ENCODE measurements at regions not wholly inside any gene's neighbourhood (a gene's known extent, or its start where the extent isn't known, plus 50 kb on each side); places are given as distances from the start of the nearest gene placed in this dataset.
"Not testable (repeated sequence)": the region's sequence is repeated elsewhere in the genome, so short reads cannot be mapped to it uniquely, and the experiment has no call there.

DNA sequence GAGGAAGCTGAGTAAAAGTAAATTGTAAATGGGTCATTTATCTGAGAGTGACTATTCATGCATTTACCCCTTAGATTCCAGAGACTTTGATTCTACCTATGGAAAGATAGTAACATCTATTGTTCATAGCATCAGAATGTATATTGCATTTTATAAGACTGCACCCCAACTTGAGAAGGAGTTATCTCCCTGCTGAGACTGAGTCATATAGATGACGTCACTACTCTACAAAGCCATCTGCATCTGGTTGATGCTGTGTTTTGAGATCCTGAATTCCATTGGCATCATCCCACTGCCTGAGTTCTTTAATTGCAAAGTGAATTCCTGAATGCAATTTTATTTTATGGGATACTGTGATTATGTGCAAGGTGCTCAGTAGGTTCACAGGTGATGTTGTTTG, 444.0 kb upstream of the SLC35B3 start:
- H3K4me3 ChIP-seq (ENCODE audit: insufficient read depth, low read depth, low read length): no peak overlapping the region
- H3K36me3 ChIP-seq (replicated peaks; ENCODE audit: control insufficient read depth, insufficient read depth, low read length): no peaks in the 10 kb centered on the region
- H3K27me3 ChIP-seq (ENCODE audit: control insufficient read depth, insufficient read depth, low read length): no peaks in the 10 kb centered on the region
- no peak for DNase-seq

DNA sequence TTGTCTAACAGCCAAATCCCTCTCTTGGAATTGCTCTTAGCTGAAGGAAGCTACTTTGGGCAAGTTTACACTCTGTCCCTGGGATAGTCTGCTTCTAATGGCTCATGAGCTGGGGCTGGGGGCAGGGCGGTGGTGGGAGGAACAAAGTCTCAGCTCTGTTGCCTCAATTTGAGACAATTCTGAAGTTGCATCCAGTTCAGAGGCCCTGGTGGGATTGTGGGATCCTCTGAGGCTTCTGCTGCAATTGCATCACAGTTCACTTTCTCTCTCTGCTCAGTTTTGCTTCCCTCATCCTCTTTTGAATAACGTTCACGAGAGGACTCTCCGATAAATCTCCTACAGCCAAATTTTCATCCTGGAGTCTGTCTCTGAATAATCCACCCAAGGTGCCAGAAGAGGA, 440.6 kb upstream of the SLC35B3 start:
- Histone ChIP-seq H3K36me3 (replicated peaks; ENCODE audit: control insufficient read depth, insufficient read depth, low read length) (no peaks in the 10 kb centered on the region), H3K4me3 (ENCODE audit: insufficient read depth, low read depth, low read length) (no peak overlapping the region), H3K27me3 (ENCODE audit: control insufficient read depth, insufficient read depth, low read length) (no peaks in the 10 kb centered on the region)
- no peak for DNase-seq

DNA sequence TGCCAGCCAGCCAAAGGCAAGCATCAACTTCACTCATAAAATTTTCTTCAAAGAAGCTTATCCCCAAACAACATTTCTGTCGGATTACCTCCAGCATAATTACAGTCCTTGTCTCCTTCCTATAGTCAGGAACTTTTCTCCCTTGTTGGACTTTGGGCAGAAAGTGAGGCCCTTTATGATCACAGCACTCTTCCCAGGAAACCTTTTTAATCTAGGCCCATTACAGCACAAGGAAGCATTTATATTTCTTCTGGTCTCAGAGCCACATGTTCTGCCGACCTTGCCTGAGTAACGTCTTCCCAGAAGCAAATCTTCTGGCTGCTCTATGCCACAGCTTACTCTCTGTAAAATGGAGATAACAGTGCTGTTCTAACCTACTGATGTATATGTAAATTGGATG, 437.2 kb upstream of the SLC35B3 start:
- H3K36me3 ChIP-seq (replicated peaks; ENCODE audit: control insufficient read depth, insufficient read depth, low read length): no peaks in the 10 kb centered on the region

DNA sequence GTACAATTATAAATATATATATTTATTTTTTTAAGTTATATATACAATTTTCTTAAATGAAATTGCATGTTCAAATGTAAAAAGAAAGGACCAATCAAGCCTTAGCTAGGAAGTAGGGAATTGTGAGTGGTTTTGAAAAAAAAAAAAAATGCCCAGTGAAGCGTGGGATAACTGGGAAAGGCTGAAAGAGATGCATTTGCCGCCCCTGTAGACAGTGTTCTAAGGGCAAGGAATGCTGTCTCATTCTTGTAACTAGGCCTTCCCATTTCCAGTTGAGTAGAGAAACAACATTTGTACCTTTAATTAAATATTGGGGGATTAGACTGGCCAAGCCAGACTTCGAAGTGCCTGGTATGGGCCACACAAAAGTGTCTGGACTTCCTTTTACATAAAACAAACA, 430.1 kb upstream of the SLC35B3 start:
- H3K4me3 ChIP-seq (ENCODE audit: insufficient read depth, low read depth, low read length): no peak overlapping the region
- H3K36me3 ChIP-seq (replicated peaks; ENCODE audit: control insufficient read depth, insufficient read depth, low read length): no peaks in the 10 kb centered on the region
- no peaks in the 10 kb centered on the region for H3K27me3 ChIP-seq (ENCODE audit: control insufficient read depth, insufficient read depth, low read length)
- DNase-seq: no peak

More for the DNA sequence above, 437.2 kb upstream of the SLC35B3 start:
- no peak for DNase-seq
- Histone ChIP-seq H3K4me3 (ENCODE audit: insufficient read depth, low read depth, low read length) (no peak overlapping the region), H3K27me3 (ENCODE audit: control insufficient read depth, insufficient read depth, low read length) (no peaks in the 10 kb centered on the region)

DNA sequence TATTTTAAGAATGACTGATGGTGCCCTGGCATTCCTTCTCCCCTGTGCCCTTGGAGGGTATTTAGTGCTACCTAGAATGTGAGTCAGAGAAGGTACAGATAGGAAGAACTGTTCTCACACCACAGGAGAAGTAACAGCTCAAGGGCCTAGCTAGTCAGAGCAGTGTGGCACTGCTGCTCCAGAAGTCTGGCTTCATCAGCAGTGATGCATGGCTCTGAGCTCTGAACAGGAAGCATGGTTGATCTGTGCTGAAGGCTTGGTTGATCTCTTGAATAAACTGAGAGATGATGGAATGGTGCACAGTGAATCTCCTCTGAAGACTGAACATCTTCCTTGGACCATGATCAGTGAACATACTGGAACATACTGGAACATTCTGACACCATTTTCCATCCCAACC, 425.3 kb upstream of the SLC35B3 start:
- no peak overlapping the region for H3K4me3 ChIP-seq (ENCODE audit: insufficient read depth, low read depth, low read length)
- no peak for DNase-seq
- no peaks in the 10 kb centered on the region for H3K36me3 ChIP-seq (replicated peaks; ENCODE audit: control insufficient read depth, insufficient read depth, low read length)
- H3K27me3 ChIP-seq (ENCODE audit: control insufficient read depth, insufficient read depth, low read length): no peaks in the 10 kb centered on the region

DNA sequence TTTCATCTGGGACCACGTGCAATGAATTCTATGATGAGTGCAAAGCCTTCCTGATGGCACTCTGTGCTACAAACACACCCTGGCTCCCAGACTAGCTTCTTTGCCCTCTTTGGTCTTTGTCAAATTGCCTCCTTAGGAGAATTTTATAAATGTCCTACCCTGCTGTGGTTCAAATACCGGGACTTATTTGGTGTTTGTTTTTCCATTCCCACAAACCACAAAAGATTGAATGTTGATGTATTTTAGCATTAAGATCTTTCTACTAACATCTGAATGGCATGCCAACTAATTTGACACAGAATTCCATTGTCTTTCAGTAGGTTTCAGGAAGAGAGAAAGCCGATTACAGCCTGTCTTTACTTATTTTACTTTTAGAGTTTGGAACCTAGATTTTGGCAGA, 424.2 kb upstream of the SLC35B3 start:
- no peaks in the 10 kb centered on the region for H3K27me3 ChIP-seq (ENCODE audit: control insufficient read depth, insufficient read depth, low read length)
- no peak overlapping the region for H3K4me3 ChIP-seq (ENCODE audit: insufficient read depth, low read depth, low read length)
- DNase-seq: no peak
- H3K36me3 ChIP-seq (replicated peaks; ENCODE audit: control insufficient read depth, insufficient read depth, low read length): no peaks in the 10 kb centered on the region

DNA sequence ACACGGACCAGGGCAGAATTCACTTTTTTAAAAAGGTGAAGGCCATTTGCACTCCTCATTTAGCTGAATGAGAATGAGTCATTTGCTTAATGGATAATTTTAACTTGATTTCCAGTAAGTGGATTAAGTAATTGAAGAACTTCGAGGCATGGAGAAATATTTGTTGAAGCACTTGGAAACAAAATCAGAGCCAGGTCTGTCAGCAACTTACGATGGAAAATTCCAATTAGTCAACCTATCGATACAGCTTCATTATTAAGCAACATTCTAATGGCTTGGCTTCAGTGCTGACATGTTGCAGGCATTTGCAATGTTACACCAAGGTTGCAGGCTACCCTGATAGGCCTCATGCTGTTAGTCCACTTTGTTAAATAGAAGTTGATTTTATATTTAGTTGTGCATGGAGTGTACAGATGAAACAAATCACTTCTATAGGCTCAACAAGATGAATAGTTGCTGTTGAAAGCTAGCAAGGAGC, 423.5 kb upstream of the SLC35B3 start:
- no peak for DNase-seq
- Histone ChIP-seq H3K36me3 (replicated peaks; ENCODE audit: control insufficient read depth, insufficient read depth, low read length) (no peaks in the 10 kb centered on the region), H3K4me3 (ENCODE audit: insufficient read depth, low read depth, low read length) (no peak overlapping the region), H3K27me3 (ENCODE audit: control insufficient read depth, insufficient read depth, low read length) (no peaks in the 10 kb centered on the region)

DNA sequence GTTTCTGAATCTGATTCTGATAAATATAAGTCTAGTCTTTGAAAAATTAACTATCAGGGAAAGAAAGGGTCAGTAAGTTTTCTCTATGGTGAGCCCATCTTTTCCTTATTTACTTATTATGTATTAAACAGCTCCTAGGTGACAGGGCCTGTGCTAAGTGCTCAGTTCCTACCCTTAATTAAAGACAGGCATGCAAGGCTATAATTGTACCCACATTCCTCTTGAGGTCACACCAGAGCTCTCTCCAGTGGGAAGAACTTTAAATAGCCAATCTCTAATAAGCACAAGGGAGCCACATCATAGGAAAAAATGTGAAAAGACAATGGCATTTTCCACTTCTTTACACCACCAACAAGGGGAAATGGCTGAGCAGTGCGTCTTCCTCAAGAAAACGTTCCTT, 421.8 kb upstream of the SLC35B3 start:
- H3K36me3 ChIP-seq (replicated peaks; ENCODE audit: control insufficient read depth, insufficient read depth, low read length): no peaks in the 10 kb centered on the region
- no peak overlapping the region for H3K4me3 ChIP-seq (ENCODE audit: insufficient read depth, low read depth, low read length)
- DNase-seq: no peak
- H3K27me3 ChIP-seq (ENCODE audit: control insufficient read depth, insufficient read depth, low read length): no peaks in the 10 kb centered on the region

DNA sequence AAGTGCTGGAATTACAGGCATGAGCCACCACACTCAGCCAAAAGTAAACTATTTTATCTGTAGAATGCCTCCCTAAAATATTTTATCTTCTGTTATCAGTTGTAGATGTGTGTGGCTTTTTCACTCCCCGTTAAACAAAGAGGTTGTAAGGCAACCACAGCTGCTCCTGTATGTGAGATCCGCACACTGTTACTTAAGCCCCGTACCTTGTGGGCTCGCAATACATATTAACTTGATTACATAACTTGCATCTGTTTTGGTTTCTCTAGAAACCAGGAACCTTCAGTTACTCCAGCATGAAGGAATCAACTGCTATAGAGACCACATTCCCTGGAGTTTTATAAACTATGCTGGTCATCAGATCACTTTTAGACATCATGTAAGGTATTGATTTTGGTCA, 420.1 kb upstream of the SLC35B3 start:
- no peak for DNase-seq
- no peak overlapping the region for H3K4me3 ChIP-seq (ENCODE audit: insufficient read depth, low read depth, low read length)
- H3K27me3 ChIP-seq (ENCODE audit: control insufficient read depth, insufficient read depth, low read length): no peaks in the 10 kb centered on the region
- H3K36me3 ChIP-seq (replicated peaks; ENCODE audit: control insufficient read depth, insufficient read depth, low read length): no peaks in the 10 kb centered on the region

DNA sequence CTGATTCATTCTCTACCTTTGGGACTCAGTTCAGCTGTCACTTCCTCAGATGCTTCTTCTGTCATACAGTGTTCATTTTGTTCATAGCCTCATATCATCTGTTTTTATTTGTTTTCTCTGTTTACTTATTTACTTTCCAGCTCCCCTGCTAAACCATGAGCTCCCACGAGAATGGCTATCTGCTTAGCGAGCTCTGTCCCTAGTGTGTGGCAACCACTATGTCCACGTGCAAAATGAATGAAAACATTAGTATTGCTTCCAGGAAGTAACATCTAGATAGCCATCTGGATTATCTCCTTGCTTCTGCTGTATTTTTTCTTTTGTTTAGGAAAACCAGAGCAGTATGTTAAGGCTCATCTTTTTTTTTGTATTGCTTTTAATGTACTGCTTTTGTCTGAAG, 417.0 kb upstream of the SLC35B3 start:
- H3K36me3 ChIP-seq (replicated peaks; ENCODE audit: control insufficient read depth, insufficient read depth, low read length): no peaks in the 10 kb centered on the region
- DNase-seq: no peak
- H3K4me3 ChIP-seq (ENCODE audit: insufficient read depth, low read depth, low read length): no peak overlapping the region
- H3K27me3 ChIP-seq (ENCODE audit: control insufficient read depth, insufficient read depth, low read length): no peaks in the 10 kb centered on the region

DNA sequence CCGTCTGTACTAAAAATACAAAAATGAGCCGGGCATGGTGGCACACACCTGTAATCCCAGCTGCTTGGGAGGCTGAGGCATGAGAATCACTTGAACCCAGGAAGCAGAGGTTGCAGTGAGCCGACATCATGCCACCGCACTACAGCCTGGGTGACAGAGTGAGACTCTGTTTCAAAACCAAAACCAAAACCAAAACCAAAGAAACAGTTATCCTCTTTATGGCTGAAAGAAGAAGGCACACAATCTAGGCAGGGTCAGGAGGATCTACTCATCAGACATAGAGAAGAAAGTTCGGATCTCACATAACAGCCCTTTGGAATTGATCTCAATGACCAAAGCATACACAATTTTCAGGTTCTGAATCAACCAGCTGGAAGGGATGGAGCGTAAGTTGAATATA, 411.3 kb upstream of the SLC35B3 start:
- not testable (repeated sequence) for H3K4me3 ChIP-seq (ENCODE audit: insufficient read depth, low read depth, low read length); H3K36me3 ChIP-seq (replicated peaks; ENCODE audit: control insufficient read depth, insufficient read depth, low read length); H3K27me3 ChIP-seq (ENCODE audit: control insufficient read depth, insufficient read depth, low read length); DNase-seq

DNA sequence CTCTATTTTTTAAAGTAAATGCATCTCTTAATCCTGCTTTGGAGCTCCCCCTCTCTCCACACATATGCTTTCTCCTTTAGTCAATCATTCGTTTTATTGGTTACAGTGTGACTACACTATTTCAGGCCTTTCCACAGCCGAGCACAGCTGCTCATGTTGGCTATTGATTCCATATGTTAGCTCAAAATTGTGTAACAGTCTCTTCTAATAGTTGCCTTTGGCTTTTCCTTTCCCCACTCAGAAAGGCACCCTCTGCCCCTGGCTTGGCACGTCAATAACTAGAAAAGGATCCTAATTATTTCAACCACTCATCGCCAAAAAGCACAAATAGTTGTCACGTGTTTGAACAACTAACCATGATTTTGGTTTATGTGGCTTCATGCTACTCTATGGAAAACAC, 410.3 kb upstream of the SLC35B3 start:
- H3K36me3 ChIP-seq (replicated peaks; ENCODE audit: control insufficient read depth, insufficient read depth, low read length): no peaks in the 10 kb centered on the region
- H3K4me3 ChIP-seq (ENCODE audit: insufficient read depth, low read depth, low read length): no peak overlapping the region
- DNase-seq: no peak
- no peaks in the 10 kb centered on the region for H3K27me3 ChIP-seq (ENCODE audit: control insufficient read depth, insufficient read depth, low read length)

DNA sequence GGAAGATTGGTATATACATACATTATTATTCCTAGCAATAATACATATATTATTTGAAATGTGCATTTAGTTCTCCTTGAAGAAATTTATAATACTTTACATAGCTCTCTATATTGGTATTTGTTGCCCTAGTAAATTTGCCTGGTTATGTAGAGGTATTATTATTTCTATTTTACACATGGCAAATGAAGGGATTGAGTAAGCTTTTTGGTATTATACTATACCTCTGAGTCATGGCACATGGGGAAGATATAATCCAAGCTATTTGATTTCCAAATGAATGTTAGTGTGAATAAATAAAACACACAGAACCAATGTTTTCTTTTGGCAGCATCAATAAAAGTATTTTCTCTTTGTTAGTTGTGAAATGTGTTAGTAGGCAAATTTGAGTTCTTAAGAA, 409.6 kb upstream of the SLC35B3 start:
- Histone ChIP-seq H3K36me3 (replicated peaks; ENCODE audit: control insufficient read depth, insufficient read depth, low read length) (no peaks in the 10 kb centered on the region), H3K27me3 (ENCODE audit: control insufficient read depth, insufficient read depth, low read length) (no peaks in the 10 kb centered on the region), H3K4me3 (ENCODE audit: insufficient read depth, low read depth, low read length) (no peak overlapping the region)
- no peak for DNase-seq

DNA sequence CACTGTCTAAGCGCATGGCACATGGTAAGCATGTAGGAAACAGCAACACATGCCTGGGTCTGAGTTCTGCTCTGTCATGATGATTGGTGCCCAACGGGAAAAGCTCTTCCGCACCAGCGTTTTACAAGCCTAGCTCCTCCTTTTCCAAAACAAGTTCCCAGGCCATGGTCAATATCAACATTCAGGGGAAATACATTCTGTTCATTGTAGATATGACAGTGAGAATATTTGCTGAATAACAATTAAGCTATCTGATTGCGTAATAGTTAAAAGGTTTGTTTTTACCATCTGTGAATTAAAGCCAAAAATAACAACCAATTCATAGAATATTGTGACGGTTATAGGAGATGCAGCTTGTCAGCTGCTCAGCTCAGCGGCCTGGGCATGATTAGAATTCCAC, 404.3 kb upstream of the SLC35B3 start:
- no peaks in the 10 kb centered on the region for H3K36me3 ChIP-seq (replicated peaks; ENCODE audit: control insufficient read depth, insufficient read depth, low read length)
- H3K27me3 ChIP-seq (ENCODE audit: control insufficient read depth, insufficient read depth, low read length): no peaks in the 10 kb centered on the region
- H3K4me3 ChIP-seq (ENCODE audit: insufficient read depth, low read depth, low read length): no peak overlapping the region
- no peak for DNase-seq

DNA sequence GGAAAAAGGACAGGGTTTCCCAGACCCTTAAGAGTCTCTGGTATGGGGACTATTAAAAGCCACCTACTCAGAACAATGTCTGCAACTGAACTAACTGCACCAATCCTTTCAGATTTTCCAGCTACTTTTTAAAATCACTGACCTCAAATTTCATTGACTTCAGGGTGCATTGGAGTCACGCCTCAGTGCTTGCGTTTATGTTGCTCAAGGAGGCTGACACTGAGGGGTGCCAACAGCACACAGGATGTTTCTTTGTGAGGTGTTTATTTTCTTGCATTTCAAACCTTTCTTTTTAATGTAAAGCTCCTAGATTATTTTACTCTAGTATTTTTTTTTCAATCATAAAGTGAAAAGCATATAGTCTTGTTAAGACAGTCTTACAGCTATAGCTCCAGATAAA, 402.0 kb upstream of the SLC35B3 start:
- no peak overlapping the region for H3K4me3 ChIP-seq (ENCODE audit: insufficient read depth, low read depth, low read length)
- H3K27me3 ChIP-seq (ENCODE audit: control insufficient read depth, insufficient read depth, low read length): no peaks in the 10 kb centered on the region
- no peak for DNase-seq
- no peaks in the 10 kb centered on the region for H3K36me3 ChIP-seq (replicated peaks; ENCODE audit: control insufficient read depth, insufficient read depth, low read length)

DNA sequence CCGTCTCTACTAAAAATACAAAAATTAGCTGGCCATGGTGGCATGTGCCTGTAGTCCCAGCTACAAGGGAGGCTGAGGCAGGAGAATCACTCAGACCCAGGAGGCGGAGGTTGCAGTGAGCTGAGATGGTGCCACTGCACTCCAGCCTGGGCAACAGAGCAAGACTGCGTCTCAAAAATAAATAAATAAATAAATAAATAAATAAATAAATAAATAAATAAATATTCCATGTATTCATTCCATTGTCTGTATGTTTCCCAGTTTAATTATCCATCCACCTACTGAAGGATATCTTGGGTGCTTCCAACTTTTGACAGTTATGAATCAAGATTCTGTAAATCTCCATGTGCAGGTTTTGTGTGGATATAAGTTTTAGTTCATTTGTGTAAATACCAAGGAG, 397.4 kb upstream of the SLC35B3 start:
- H3K4me3 ChIP-seq (ENCODE audit: insufficient read depth, low read depth, low read length); H3K27me3 ChIP-seq (ENCODE audit: control insufficient read depth, insufficient read depth, low read length); H3K36me3 ChIP-seq (replicated peaks; ENCODE audit: control insufficient read depth, insufficient read depth, low read length); DNase-seq: not testable (repeated sequence)

Measured in H7 (cell line).